Vagina (tissue), 2 donors: ENCODE measurements at regions not wholly inside any gene's neighbourhood (a gene's known extent, or its start where the extent isn't known, plus 50 kb on each side); places are given as distances from the start of the nearest gene placed in this dataset.

Experiments used
- POLR2A ChIP-seq, 2 donors: fragments of 450-650 bp; IDR thresholded peaks; one replicate each; pipeline ENCODE4 v1.6.1; 2017; ENCODE audit warnings: antibody characterized with exemption in 2 of 2, mild to moderate bottlenecking in 2 of 2, moderate library complexity in 2 of 2
- TF ChIP-seq, protein P1 (sequence below), 3 experiments: fragments of 450-650 bp in 2 of 3; fragments of 200-600 bp in 1 of 3; sonication (generic) in 1 of 3; IDR thresholded peaks; one replicate each; pipeline ENCODE4 v1.5.1; 2017 to 2019; ENCODE audit warnings: antibody characterized with exemption in 3 of 3, mild to moderate bottlenecking in 2 of 3, moderate library complexity in 2 of 3

DNA sequence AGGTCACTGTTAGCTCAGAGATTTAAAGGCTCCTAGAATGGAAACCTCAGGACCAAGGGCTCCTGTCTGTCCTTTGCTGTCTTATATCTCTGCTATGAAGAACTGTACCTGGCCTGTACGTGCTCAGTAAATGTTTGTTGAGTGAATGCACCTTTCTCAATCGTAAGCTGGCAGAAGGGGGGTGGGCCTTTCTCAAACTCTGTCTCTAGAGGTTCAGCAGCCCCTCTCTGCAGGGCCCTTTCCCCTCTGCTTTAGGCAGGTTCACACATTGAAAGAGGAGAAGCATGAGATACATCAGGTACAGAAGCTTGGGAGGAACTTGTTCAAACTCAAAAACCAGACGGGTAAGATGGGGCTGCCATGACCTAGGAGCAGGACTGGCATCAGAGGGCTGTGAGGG lies 155.6 kb downstream of the GOLGA6L4 start:
- no peak for TF ChIP-seq POLR2A (IDR thresholded peaks at IDR 0.05)
- TF ChIP-seq, protein P1, sequence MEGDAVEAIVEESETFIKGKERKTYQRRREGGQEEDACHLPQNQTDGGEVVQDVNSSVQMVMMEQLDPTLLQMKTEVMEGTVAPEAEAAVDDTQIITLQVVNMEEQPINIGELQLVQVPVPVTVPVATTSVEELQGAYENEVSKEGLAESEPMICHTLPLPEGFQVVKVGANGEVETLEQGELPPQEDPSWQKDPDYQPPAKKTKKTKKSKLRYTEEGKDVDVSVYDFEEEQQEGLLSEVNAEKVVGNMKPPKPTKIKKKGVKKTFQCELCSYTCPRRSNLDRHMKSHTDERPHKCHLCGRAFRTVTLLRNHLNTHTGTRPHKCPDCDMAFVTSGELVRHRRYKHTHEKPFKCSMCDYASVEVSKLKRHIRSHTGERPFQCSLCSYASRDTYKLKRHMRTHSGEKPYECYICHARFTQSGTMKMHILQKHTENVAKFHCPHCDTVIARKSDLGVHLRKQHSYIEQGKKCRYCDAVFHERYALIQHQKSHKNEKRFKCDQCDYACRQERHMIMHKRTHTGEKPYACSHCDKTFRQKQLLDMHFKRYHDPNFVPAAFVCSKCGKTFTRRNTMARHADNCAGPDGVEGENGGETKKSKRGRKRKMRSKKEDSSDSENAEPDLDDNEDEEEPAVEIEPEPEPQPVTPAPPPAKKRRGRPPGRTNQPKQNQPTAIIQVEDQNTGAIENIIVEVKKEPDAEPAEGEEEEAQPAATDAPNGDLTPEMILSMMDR (IDR thresholded peaks at IDR 0.05) = no peak
